Caco-2 (cell line): ENCODE measurements at regions not wholly inside any gene's neighbourhood (a gene's known extent, or its start where the extent isn't known, plus 50 kb on each side); places are given as distances from the start of the nearest gene placed in this dataset.
"Not testable (repeated sequence)": the region's sequence is repeated elsewhere in the genome, so short reads cannot be mapped to it uniquely, and the experiment has no call there.

Experiments
- BruUV-seq: library from RNA; stranded (reverse); fragments of 400-500 nt; replicated peaks from 2 replicates; lab custom pipeline; 2021; lab: Mats Ljungman, UMichigan
- CTCF ChIA-PET: fragments of 300-600 bp; sonication (Branson Sonifier 250); formaldehyde crosslinking; loops from one replicate; lab custom pipeline; 2022; ENCODE audit warnings: antibody characterized with exemption; lab: Charles Lee
- POLR2A ChIA-PET: fragments of 300-600 bp; sonication (Branson Sonifier 250); formaldehyde crosslinking; loops from one replicate; lab custom pipeline; 2022; ENCODE audit warnings: antibody characterized with exemption; lab: Charles Lee
- DNase-seq, 2 experiments: peaks; one replicate each; pipeline versions ENCODE4 v3.0.0 to v3.0.0-alpha.2; 2020 to 2022
- H3K27me3 ChIP-seq: replicated peaks from 2 replicates; pipeline ENCODE4 v1.6.0; 2011; ENCODE audit warnings: low read length; ENCODE audit not compliant: control insufficient read depth, insufficient read depth
- H3K36me3 ChIP-seq: 2 replicates; pipeline ENCODE4 v1.5.1; 2011; ENCODE audit warnings: low read length; ENCODE audit not compliant: control insufficient read depth, insufficient read depth
- H3K4me1 ChIP-seq: fragments of 250-450 bp; sonication (Bioruptor Pico); 2 replicates; pipeline ENCODE4 v1.5.1; 2020; ENCODE audit warnings: mild to moderate bottlenecking
- H3K4me3 ChIP-seq: 2 replicates; pipeline ENCODE4 v1.5.1; 2011; ENCODE audit warnings: low read depth, mild to moderate bottlenecking, control low read depth, low read length
- H3K9me3 ChIP-seq: fragments of 250-450 bp; sonication (Bioruptor Pico); 2 replicates; pipeline ENCODE4 v1.5.1; 2020; ENCODE audit warnings: mild to moderate bottlenecking, moderate library complexity
- H3K27ac Mint-ChIP-seq: one replicate; pipeline ENCODE4 v1.8.0; 2022; ENCODE audit warnings: mixed read lengths; ENCODE audit not compliant: unreplicated experiment
- H3K27me3 Mint-ChIP-seq: one replicate; pipeline ENCODE4 v1.8.0; 2022; ENCODE audit warnings: mixed read lengths; ENCODE audit not compliant: insufficient read depth, unreplicated experiment
- H3K36me3 Mint-ChIP-seq: one replicate; pipeline ENCODE4 v1.8.0; 2022; ENCODE audit warnings: mild to moderate bottlenecking, mixed read lengths; ENCODE audit not compliant: insufficient read depth, unreplicated experiment
- H3K4me1 Mint-ChIP-seq: one replicate; pipeline ENCODE4 v1.8.0; 2022; ENCODE audit warnings: low read depth, mixed read lengths; ENCODE audit not compliant: unreplicated experiment
- H3K4me3 Mint-ChIP-seq: one replicate; pipeline ENCODE4 v1.8.0; 2022; ENCODE audit warnings: mild to moderate bottlenecking, moderate library complexity, mixed read lengths; ENCODE audit not compliant: unreplicated experiment
- H3K9me3 Mint-ChIP-seq: one replicate; pipeline ENCODE4 v1.8.0; 2022; ENCODE audit warnings: mixed read lengths; ENCODE audit not compliant: unreplicated experiment
- CTCF ChIP-seq, 2 experiments: fragments of 200-600 bp in 1 of 2; IDR thresholded peaks; 1 replicate in 1 of 2; 2 replicates in 1 of 2; pipeline versions ENCODE4 v1.5.1 to v1.8.0; 2011 to 2022; ENCODE audit warnings: antibody characterized with exemption in 1 of 2, control low read depth in 1 of 2, inconsistent platforms in 1 of 2, low read depth in 1 of 2, low read length in 1 of 2, mild to moderate bottlenecking in 1 of 2, moderate library complexity in 1 of 2; ENCODE audit not compliant: insufficient read depth in 1 of 2, severe bottlenecking in 1 of 2, unreplicated experiment in 1 of 2
- intact Hi-C: fragments of 100-400 bp; cut with micrococcal nuclease; formaldehyde crosslinking; loops from one replicate; pipeline ENCODE4 v1.10.0; 2022; ENCODE audit not compliant: unreplicated experiment

- Histone ChIP-seq H3K36me3 (no peaks in the 10 kb centered on the region), H3K9me3 (no peaks in the 10 kb centered on the region), H3K27me3 (no peaks in the 10 kb centered on the region), H3K4me3 (no peak overlapping the region), H3K4me1 (no peaks in the 10 kb centered on the region)
- no TSS peak for BruUV-seq
- no peaks in the 10 kb centered on the region for H3K9me3 Mint-ChIP-seq
- H3K27me3 Mint-ChIP-seq, result peaks cover 3% of the 10 kb centered on the region
- DNase-seq, result no peak
- TF ChIP-seq CTCF (IDR thresholded peaks at IDR 0.05; ENCODE audit: insufficient read depth in 1 of 2, low read depth in 1 of 2, low read length in 1 of 2, severe bottlenecking in 1 of 2, unreplicated experiment in 1 of 2), result no peak
- CTCF ChIA-PET, result no interaction called here
- intact Hi-C loops, result no loop called here
- POLR2A ChIA-PET, result no interaction called here
- no peak overlapping the region for H3K4me3 Mint-ChIP-seq
- no peak overlapping the region for H3K27ac Mint-ChIP-seq
- H3K4me1 Mint-ChIP-seq, result no peaks in the 10 kb centered on the region
- H3K36me3 Mint-ChIP-seq, result no peaks in the 10 kb centered on the region
These were observed 657.2 kb downstream of the PRIM2 start for GRCh38 chr6:57974653-57975052.

GRCh38 chr6:57975127-57975526 is 657.7 kb downstream of the PRIM2 start:
- BruUV-seq, H3K4me1 ChIP-seq, H3K4me3 Mint-ChIP-seq, CTCF ChIA-PET, H3K9me3 ChIP-seq, DNase-seq, H3K4me3 ChIP-seq, H3K27ac Mint-ChIP-seq, H3K9me3 Mint-ChIP-seq, H3K27me3 Mint-ChIP-seq, H3K36me3 Mint-ChIP-seq, POLR2A ChIA-PET, H3K4me1 Mint-ChIP-seq, H3K27me3 ChIP-seq, H3K36me3 ChIP-seq, intact Hi-C loops: not testable (repeated sequence)

GRCh38 chr6:57976371-57976770 is 658.9 kb downstream of the PRIM2 start:
- H3K36me3 ChIP-seq, H3K27me3 Mint-ChIP-seq, BruUV-seq, CTCF ChIA-PET, H3K27ac Mint-ChIP-seq, H3K9me3 ChIP-seq, H3K4me1 Mint-ChIP-seq, H3K36me3 Mint-ChIP-seq, H3K9me3 Mint-ChIP-seq, H3K4me1 ChIP-seq, DNase-seq, H3K4me3 Mint-ChIP-seq, intact Hi-C loops, H3K27me3 ChIP-seq, H3K4me3 ChIP-seq, POLR2A ChIA-PET: not testable (repeated sequence)

- H3K4me3 Mint-ChIP-seq, H3K4me1 ChIP-seq, H3K9me3 Mint-ChIP-seq, H3K27me3 ChIP-seq, CTCF ChIA-PET, H3K4me3 ChIP-seq, DNase-seq, H3K4me1 Mint-ChIP-seq, BruUV-seq, H3K36me3 Mint-ChIP-seq, H3K36me3 ChIP-seq, POLR2A ChIA-PET, H3K9me3 ChIP-seq, H3K27ac Mint-ChIP-seq, intact Hi-C loops, H3K27me3 Mint-ChIP-seq: not testable (repeated sequence)
These were observed 666.2 kb downstream of the PRIM2 start for GRCh38 chr6:57983603-57984002.

GRCh38 chr6:57984575-57984974 is 667.1 kb downstream of the PRIM2 start:
- H3K27me3 ChIP-seq, CTCF ChIA-PET, H3K36me3 Mint-ChIP-seq, DNase-seq, H3K9me3 Mint-ChIP-seq, H3K9me3 ChIP-seq, H3K4me3 Mint-ChIP-seq, H3K4me3 ChIP-seq, H3K27ac Mint-ChIP-seq, H3K27me3 Mint-ChIP-seq, intact Hi-C loops, BruUV-seq, H3K4me1 ChIP-seq, H3K36me3 ChIP-seq, POLR2A ChIA-PET, H3K4me1 Mint-ChIP-seq: not testable (repeated sequence)

- H3K27me3 Mint-ChIP-seq, BruUV-seq, H3K4me3 Mint-ChIP-seq, H3K27me3 ChIP-seq, H3K36me3 ChIP-seq, H3K4me1 Mint-ChIP-seq, POLR2A ChIA-PET, DNase-seq, intact Hi-C loops, H3K4me3 ChIP-seq, CTCF ChIA-PET, H3K4me1 ChIP-seq, H3K27ac Mint-ChIP-seq, H3K9me3 ChIP-seq, H3K9me3 Mint-ChIP-seq, H3K36me3 Mint-ChIP-seq: not testable (repeated sequence)
These were observed 668.3 kb downstream of the PRIM2 start for GRCh38 chr6:57985734-57986133.
